Stimulated activated CD4-positive, alpha-beta T cell treated with anti-CD3 and anti-CD28 coated beads, Interleukin-4, amount 100 ng/mL, for 4 hours (primary cell): ENCODE measurements at regions not wholly inside any gene's neighbourhood (a gene's known extent, or its start where the extent isn't known, plus 50 kb on each side); places are given as distances from the start of the nearest gene placed in this dataset.
"Not testable (repeated sequence)": the region's sequence is repeated elsewhere in the genome, so short reads cannot be mapped to it uniquely, and the experiment has no call there.

Experiments
- DNase-seq, 2 experiments: peaks; one replicate each; pipeline ENCODE4 v3.0.0-alpha.2; 2020

- no peak for DNase-seq
These were observed 318.4 kb upstream of the OBI1 start for GRCh38 chr13:78977311-78977710.

DNA sequence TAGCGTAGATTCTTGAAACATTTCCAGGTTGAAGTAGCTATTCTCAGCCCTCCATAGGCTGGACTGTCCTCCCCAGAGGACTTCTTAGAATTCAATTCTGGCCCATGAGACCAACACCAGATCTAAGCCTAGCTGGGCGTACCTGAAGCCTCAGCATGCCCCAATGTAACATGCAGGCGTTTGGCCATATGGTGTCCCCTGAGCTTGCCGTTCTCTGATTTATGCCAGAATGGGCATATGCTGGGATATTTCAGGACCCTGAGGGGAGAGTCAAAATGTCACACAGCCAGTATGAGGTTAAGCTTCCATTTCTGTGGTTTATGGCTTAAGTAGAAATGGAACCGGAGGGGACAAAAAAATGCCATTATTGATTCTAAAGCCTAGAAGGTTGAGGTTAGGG, 317.7 kb upstream of the OBI1 start:
- no peak for DNase-seq

DNA sequence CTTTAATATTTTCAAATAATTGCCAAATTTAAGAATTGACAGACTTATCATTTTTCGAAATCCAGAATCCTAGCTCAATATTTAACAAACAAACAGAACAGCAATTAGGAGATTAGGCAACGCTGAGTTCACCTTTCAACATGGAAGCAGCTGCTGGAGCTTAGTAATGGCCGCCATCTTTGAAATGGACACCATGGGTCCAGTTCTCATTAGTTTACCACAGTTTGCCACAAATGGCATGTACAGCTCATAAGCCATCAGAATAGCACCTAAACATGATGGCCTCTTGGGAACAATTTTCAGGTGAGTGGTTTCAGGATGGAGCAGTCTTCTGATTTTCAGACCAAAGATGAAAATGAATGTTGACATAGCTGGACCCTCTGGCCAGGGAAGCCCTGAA, 313.6 kb upstream of the OBI1 start:
- DNase-seq = no peak

GRCh38 chr13:78971355-78972025, 312.5 kb upstream of the OBI1 start:
- no peak for DNase-seq

DNA sequence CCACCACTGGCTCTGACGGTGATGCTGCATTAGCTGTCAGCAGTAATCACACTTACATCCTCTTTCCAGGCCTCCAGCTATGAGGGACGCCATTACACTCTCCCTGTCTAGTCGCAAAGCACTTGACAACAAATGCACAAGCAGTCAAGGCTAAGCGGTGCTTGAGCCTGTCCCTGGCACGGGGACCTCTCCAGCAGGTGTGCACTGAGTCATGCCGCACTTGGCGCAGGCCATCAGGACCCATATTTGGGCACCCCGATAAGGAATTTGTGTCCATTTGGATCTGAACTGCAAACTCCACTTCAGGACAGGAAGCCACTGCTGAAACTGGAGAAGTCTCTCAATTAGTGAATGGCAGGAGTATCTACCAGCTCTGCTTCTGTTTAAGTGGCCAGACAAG, 301.9 kb upstream of the OBI1 start:
- no peak for DNase-seq

DNA sequence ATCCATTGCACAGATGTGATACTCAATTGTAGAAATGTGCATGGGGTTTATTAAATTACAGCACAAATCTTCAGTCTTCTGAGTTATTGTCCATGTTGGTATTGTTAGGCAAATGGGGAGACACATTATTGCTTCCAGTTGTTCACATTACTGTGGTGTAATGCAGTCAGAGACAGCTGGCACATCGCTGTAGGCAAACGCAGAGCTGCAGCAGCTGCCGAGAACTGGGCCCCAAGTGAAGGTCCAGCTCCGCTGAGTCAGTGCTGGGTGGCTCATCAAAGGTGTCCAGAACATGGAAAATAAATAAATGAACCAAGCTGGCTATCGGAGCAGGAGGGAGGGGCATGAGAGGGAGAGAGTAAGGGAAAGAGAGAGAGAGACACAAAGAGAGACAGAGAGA, 299.1 kb upstream of the OBI1 start:
- DNase-seq = no peak

- DNase-seq = no peak
These were observed 281.6 kb upstream of the OBI1 start for GRCh38 chr13:78940455-78941130.

- no peak for DNase-seq
These were observed 275.4 kb upstream of the OBI1 start for GRCh38 chr13:78934336-78934735.

GRCh38 chr13:78915015-78915414, 256.1 kb upstream of the OBI1 start:
- no peak for DNase-seq

DNA sequence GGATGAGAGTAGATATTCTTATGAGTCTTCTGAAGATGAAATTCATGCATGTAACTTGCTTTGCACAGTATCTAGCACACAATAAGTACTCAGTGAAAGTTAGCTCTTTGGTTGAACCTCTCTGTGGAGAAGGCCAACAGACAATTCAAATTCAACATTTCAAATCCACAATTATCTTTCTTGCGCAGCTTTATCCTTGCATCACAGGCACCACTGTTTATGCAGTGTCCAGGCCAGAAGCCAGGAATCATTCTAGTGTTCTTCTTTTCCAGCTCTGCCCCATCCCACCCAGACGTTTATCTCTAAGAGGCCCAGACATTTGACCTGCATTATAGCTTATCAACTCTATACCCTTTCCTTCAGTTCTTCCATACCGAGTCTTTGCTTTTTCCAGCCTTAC, 254.7 kb upstream of the OBI1 start:
- DNase-seq = no peak

DNA sequence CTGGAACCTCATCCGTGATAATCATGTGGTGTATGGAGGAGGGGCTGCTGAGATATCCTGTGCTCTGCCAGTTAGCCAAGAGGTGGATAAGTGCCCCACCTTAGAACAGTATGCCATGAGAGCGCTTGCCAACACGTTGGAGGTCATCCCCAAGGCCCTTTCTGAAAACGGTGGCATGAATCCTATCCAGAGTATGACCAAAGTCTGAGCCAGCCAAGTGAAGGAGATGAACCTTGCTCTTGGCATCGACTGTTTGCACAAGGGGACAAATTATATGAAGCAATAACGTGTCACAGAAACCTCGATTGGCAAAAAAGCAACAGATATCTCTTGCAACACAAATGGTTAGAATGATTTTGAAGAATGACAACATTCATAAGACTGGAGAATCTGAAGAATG, 251.2 kb upstream of the OBI1 start:
- no peak for DNase-seq

GRCh38 chr13:78909276-78909675, 250.3 kb upstream of the OBI1 start:
- DNase-seq = no peak

DNA sequence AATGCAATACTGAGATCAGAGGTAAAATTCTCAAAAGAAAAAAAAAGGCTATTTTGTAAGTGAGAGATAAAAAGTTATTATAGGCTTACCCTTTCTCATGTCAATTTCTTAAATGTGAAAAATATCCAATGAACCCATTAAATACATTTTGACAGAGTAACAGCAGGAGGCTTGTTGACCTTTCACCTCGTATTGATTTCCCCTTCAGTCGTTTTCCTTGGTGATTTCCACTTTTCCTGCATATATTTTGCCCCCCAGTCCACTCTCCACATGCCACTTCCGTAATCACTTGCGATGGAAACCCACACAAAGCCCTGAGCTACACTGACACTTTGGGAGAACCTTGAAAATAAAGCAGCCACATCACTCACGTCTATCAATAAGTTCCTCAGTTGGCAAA, 248.1 kb upstream of the OBI1 start:
- DNase-seq = no peak

- no peak for DNase-seq
These were observed 238.2 kb upstream of the OBI1 start for GRCh38 chr13:78897200-78897599.

- DNase-seq = no peak
These were observed 225.6 kb upstream of the OBI1 start for GRCh38 chr13:78884571-78884970.

- no peak for DNase-seq
These were observed 222.8 kb upstream of the OBI1 start for GRCh38 chr13:78881751-78882150.

DNA sequence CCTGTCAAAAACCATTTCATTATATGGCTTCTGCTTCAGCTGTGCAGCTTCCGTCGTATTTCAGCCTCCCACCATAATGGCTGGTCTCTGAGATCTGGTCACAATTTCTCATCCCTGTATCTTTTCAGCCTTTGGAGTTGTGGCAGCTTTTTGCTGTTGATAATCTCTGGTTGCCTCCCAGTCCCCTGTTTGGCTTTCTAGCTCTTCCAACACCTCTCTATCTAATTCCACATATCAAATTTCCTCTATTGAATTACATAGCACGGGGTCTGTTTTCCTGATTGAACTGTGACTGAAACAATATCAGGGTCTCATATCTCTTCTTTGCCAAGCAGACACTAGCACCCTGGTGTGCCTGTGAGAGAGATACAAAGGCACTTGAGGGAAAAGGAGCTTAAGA, 222.1 kb upstream of the OBI1 start:
- no peak for DNase-seq

DNA sequence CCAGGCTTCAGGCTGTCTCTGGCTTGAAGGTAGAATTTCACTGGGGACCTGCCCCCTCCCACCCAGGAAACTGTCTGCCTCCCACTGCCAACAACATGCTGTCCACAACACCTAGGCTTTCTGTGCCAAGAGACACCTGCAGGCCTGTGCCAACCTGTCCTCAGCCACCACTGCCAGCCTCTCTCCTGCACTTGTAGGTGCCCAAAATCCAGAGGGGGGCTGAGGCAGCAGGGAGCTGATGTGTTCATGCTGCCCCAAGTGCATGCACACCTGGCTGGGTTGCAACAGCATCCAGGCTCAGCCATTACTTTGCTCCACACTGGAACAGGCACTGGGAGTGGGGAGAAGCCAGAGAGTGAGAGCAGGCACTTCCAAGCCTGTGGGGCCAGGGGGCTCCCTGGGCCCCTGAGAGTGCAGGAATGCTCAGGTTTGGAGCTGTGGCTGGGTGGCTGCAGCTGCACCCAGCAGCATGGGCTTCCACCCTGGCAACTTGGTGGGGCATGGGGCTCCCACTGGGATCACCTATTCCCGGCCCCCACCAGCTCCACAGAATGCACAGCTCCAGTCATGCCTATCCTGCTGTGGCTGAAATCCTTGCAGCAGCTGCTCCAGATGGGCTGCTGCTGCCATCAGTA, 218.1 kb upstream of the OBI1 start:
- no peak for DNase-seq

GRCh38 chr13:78875792-78876580, 217.0 kb upstream of the OBI1 start:
- no peak for DNase-seq

DNA sequence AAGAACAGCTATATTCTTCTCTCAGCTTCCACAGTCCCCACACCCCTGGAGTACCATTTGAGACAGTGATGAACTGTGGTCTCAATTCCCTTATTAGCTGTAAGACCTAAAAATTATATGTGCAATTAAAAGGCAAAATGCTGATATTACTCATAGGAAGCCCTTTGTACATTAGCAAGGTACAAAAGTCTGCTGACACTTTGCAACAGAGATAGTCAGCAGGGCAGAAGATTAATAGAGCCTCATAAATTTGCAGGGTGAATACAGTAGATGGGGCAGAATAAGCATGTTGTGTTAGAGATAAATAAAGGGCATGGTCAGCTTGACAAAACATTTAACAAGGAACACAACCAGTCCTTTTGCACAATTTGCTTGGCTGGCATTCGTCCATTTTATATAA, 210.0 kb upstream of the OBI1 start:
- no peak for DNase-seq

DNA sequence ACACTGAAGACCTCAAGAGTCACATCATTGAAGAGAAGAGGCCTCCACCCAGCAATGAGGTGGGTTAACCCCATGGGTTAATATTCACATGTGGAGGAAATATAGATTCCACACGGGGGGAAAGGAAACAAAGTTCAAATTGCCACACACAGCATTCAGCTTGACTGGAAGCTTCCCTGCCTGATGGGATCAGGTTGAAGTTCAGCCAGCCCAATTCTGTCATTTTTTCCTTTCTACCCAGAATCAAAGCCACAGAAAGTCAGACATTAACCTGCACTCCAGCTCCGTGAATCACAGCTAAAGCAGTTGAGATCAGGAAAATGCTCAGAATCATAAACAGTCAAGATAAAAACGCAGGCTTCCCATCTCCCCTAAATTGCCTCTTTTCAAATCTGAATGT, 208.7 kb upstream of the OBI1 start:
- DNase-seq = no peak

DNA sequence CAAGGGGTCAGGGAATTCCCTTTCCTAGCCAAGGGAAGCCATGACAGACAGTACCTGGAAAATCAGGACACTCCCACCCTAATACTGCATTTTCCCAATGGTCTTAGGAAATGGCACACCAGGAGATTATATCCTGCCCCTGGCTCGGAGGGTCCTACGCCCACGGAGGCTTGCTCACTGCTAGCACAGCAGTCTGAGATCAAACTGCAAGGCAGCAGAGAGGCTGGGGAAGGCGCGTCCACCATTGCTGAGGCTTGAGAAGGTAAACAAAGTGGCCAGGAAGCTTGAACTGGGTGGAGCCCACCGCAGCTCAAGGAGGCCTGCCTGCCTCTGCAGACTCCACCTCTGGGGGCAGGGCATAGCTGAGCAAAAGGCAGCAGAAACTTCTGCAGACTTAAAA, 207.1 kb upstream of the OBI1 start:
- not testable (repeated sequence) for DNase-seq

DNA sequence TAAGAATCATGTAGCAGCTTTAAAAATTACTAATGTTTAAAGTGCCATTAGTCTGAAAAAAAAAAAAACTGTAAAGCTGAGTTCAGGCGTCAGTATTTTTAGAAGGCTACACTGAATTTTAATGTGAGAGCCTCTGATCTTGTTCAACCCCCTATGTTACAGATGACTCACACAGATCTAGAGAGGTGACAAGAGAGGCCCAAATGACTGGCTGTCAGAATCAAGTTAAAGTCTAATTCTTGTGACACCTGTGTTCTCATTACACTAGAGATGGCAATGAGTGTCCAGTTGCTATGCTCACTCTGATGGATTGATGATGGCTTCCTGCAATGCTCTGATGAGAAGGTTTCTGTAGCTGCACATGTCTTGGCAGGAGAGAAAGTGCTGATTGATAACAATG, 203.5 kb upstream of the OBI1 start:
- no peak for DNase-seq

GRCh38 chr13:78852709-78853108, 193.8 kb upstream of the OBI1 start:
- DNase-seq = no peak
